ENCODE measurements at regions not wholly inside any gene's neighbourhood (a gene's known extent, or its start where the extent isn't known, plus 50 kb on each side); places are given as distances from the start of the nearest gene placed in this dataset.
"Not testable (repeated sequence)": the region's sequence is repeated elsewhere in the genome, so short reads cannot be mapped to it uniquely, and the experiment has no call there.

DNA sequence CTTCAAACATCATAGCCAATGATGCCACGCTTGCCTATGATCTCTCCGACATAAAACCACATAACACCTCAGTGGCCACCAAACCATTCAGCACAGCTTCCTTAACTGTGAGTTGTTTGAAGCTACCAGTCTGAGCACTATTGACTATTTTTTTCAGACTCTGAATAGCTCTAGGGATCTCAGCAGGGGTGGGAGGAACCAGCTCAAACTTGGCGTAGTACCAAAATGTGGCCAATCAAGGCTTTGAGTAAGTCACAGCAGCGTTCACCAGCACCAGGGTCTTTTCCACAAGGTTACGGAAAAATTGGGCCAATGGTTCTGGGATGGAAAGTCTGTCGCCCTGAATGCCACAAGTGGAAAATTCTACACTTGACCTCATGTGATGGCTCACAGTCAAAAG lies 70.6 kb downstream of the SMPDL3A start:
- no peak for DNase-seq

GRCh38 chr6:122861594-122861993 lies 72.5 kb downstream of the SMPDL3A start:
- DNase-seq: no peak

- no peak for DNase-seq
These were observed 79.1 kb downstream of the SMPDL3A start for GRCh38 chr6:122868137-122868536.

- peak; percentile 85 for DNase-seq
These were observed 80.5 kb downstream of the SMPDL3A start for GRCh38 chr6:122869437-122870024.

GRCh38 chr6:122871079-122871478 lies 82.0 kb downstream of the SMPDL3A start:
- no peak for DNase-seq

DNA sequence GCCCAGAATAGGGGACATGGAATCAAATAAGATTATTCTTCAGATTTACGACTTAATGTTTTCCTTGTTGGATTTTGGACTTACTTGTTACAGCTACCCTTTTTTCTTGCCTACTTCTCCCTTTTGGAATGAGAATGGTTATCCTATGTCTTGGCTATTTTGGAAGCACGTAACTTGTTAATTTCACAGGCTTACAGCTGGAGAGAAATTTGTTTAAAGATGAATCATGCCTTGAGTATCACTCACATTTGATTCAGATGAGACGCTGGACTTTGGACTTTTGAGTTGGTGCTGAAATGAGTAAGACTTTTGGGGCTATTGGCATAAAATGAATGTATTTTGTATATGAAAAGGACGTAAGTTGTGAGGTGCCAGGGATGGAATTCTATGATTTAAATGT lies 83.3 kb downstream of the SMPDL3A start:
- no peak for DNase-seq

GRCh38 chr6:122877302-122877701 lies 88.2 kb downstream of the SMPDL3A start:
- DNase-seq: no peak

DNA sequence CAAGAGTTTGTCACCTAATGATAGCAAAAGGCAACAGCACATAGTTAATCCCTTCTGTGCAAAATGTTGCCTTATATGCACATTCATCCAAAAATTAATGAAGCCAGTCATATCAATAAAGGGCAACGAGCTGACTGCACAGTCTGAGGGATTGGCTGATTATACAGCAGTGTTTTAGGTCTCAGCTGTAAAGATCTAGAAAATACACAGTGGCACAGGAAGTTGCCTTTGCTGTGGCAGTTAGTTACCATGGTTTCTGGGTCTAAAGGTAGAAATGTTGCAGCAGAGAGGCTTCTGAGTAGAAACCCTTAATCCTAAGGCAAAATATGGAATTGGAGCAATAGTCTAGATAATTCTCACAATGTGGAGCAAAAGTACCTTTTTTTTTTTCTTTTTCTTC lies 89.7 kb downstream of the SMPDL3A start:
- peak; percentile 45 for DNase-seq

DNA sequence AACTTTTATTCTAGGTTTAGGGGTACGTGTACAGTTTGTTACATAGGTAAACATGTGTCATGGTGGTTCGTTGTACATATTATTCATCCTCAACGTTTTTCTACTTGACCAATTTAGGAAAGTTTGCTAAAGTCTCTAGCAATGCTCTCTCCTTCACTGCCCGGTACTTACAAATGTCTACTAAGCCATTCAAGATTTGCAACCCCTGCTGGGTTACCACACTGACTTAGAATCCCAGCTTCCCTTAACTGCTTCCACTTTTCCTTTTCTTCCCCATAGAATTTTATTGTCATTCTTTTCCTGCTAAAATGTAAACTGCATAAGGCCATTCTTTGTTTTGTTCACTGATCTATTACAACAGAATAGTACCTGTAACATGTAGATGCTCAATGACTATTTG lies 97.4 kb downstream of the SMPDL3A start:
- no peak for DNase-seq

DNA sequence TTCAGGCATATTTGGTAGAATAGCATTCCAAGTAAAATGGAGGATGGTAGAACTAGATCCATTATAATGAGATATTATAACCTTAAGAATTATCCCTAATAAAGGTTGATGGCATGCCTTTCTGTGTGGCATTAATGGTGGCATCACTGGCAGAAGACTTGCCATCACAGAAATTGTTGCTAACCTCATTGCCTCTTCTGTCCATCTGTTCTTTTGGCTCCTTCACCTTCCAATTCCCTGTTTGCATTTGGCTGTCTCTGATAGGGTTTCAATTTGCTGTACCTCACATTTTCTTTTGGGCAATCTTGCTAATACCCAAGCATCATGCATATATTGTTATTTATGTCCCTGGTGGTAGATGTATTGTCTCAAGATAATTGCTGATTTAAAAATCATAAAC lies 98.9 kb downstream of the SMPDL3A start:
- DNase-seq: no peak

DNA sequence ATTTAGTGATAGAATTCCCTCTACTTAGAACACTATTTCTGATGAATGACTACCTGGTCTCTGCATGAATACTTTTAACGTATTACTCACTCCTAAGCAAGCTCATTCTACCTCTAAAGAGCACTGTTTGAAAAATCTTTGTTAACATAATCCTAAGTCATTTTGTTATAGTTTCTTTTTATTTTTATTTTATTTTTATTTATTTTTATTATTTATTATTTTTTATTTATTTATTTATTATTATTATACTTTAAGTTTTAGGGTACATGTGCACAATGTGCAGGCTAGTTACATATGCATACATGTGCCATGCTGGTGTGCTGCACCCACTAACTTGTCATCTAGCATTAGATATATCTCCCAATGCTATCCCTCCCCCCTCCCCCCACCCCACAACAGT lies 99.6 kb downstream of the SMPDL3A start:
- DNase-seq: not testable (repeated sequence)

DNA sequence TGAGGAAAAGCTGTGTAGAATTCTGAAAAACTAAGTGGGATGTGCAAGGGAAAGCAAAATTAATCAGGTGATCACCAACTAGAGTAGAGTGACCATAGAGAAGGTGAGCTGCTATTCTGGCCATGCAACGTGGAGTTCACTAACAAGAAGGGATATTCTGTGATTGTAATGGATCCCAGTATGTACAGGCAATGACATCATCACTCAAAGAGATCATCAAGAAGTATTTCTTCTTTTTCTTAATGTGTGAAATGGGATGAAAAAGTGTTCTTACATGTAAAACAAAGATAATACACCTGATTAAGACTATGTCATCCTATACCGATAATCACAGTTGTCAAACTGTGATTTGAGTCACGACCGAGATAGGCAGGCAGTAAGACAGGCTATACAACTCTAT lies 101.2 kb downstream of the SMPDL3A start:
- DNase-seq: no peak

- no peak for DNase-seq
These were observed 101.2 kb upstream of the CLVS2 start for GRCh38 chr6:122894791-122895190.

DNA sequence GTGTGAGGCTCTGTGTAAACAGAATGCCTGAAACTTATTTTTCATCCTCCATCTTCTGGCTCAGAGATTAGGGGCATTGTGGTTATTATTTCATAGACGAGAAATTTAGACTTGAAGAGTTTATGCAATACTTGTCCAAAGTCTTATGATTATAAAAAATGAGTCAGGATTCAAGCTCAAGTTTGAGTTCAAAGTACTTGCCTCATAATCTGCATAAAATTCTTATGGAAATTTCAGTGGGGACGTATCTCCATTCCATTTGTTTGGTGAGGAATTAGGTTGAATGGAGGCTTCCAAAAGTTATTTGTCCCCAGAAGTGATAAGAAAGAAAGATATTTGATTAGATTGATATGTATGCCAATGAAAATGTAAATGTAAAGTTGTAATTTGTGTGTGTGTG lies 93.7 kb upstream of the CLVS2 start:
- DNase-seq: no peak

DNA sequence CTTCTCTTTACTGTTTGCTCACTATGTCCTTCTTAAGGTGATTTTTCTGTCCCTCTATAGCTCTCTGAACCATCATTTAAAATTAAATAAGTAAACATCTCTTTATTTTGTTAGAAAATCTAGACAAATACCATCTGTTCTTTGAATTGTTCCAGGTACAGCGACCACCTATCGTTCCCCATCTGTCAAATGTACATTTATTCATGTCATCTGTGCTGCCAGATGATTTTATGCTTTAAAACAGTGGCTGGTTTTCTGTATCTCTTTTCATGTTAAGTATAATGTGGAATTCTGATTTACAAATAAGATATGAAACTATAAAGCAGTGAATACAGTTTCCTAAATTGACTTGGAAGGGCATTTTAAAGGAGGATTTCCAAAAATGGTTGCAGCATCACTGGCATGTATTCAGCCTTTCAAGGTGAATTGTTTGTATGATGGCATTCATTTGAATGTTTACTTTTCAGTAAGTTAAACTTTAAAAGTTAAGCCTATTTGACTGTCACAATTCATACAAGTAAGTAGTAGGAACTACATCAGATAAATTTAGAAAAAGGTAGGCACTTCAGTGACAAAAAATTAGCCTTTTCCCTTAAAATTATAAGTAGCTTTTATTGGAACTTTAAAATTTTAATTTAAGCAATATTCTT lies 92.6 kb upstream of the CLVS2 start:
- DNase-seq: no peak

DNA sequence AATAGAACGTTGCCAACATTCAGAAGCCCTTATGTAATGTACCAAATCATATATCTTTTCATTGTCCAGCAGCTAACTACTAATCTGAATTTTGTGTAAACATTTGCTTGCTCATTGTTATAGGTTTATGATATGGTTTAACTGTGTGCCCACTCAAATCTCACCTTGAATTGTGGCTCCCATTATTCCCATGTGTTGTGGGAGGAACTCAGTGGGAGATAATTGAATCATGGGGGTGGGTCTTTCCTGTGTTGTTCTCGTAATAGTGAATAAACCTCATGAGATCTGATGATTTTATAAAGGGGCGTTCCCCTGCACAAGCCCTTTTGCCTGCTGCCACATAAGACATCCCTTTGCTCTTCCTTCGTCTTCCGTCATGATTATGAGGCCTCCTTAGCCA lies 91.9 kb upstream of the CLVS2 start:
- DNase-seq: no peak

GRCh38 chr6:122913558-122913957 lies 82.5 kb upstream of the CLVS2 start:
- DNase-seq: no peak

DNA sequence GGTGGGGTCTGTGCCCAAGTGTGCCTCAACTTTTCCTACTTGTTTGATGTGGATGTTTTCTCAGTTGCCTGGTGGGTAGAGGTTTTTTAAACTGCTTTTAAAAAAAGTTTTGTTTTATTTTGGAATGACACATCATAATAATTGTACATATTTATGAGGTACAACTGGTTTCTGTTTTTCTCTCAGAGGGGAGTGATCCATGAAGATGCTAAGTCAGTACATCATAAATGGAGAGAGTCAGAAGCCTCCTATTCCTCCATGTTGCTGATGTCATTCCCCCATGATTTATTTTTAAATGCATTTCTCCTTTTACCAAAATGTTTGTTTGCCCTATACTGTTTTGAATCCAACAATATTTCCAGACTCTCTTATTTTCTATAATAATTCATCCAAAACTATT lies 77.3 kb upstream of the CLVS2 start:
- DNase-seq: no peak

DNA sequence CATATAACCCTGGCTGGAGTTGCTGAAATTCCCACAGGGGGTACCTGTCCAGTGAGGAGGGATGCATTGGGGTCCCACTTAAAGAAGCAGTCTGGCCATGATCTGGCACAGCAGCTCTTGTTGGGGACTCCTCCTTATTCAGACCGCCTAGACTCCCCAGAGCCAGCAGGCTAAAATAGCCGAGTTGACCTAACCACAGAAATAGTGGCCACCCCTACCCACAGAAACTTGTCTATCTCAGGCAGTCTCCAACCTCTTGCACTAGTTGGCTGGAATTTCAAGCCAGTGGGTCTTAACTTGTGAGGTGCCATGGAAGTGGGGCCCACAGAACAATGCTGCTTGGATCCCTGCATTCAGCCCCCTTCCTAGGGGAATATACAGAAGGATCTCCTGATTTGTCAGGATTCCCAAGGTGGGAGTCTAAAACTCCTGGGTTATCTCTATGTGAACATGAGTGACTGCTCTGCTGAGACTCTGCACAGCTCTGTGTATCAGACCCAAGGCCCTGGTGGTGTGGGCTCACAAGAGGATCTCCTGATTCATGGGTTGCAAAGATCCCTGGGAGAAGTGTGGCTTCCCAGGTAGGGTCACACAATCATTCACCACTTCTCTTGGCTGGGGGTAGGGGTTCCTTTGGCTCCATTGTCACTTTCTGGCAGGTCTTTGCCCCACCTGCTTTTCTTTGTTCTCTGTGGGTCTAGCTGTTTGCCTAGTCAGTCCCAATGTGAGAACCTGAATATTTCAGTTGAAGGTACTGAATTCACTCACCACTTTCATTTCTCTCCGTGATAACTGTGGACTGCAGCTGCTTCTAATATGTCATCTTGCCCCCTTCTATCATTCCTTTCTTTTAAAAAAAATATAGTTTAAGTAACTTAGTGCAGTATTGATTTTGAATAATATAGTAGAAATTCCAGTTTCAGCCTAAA lies 65.5 kb upstream of the CLVS2 start:
- no peak for DNase-seq

DNA sequence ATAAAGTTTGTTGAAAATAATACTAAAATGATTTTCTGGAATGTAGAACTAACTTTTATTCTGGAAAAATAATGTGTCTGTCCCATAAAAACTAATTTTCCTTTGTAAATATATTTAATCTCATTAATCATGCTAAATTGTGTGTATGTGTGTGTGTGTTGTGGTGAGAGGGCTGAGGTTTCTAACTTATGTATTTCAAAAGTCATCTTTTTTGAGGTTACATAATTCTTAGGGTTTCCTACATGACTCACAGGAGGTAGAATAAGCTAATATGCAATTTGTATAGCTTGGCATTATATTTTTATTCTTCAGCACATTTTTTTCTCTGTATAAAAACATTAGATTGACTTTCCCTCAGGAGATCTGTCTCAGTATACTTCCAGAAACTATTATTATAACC lies 64.1 kb upstream of the CLVS2 start:
- no peak for DNase-seq

- not testable (repeated sequence) for DNase-seq
These were observed 51.1 kb upstream of the CLVS2 start for GRCh38 chr6:122944936-122945335.
